CD4-positive, alpha-beta T cell (primary cell): ENCODE measurements at regions not wholly inside any gene's neighbourhood (a gene's known extent, or its start where the extent isn't known, plus 50 kb on each side); places are given as distances from the start of the nearest gene placed in this dataset.

ENCODE experiments used
- ATAC-seq: fragments of 200-7000 bp; cut with Tn5 transposase; one replicate; pipeline ENCODE4 v1.10.0; 2022; ENCODE audit warnings: mild to moderate bottlenecking; ENCODE audit not compliant: poor library complexity
- CTCF ChIA-PET: fragments of 350-600 bp; sonication (Branson Sonifier 250); formaldehyde crosslinking; loops from one replicate; lab custom pipeline; 2021; ENCODE audit warnings: antibody characterized with exemption, inconsistent platforms; lab: Charles Lee
- POLR2A ChIA-PET: fragments of 350-600 bp; sonication (Branson Sonifier 250); formaldehyde crosslinking; loops from one replicate; lab custom pipeline; 2021; ENCODE audit warnings: antibody characterized with exemption, inconsistent platforms; lab: Charles Lee
- DNase-seq, 14 experiments: peaks; one replicate each; pipeline ENCODE4 v3.0.0-alpha.2; 2013 to 2020; ENCODE audit warnings: mixed read lengths in 2 of 14
- H3K27ac ChIP-seq, 2 donors: one replicate each; pipeline versions ENCODE4 v1.5.1 to v1.7.0; 2013; ENCODE audit warnings: low read length in 2 of 2, low read depth in 1 of 2, mild to moderate bottlenecking in 1 of 2
- H3K27me3 ChIP-seq, 2 experiments: 1 replicate in 1 of 2; 2 replicates in 1 of 2; pipeline versions ENCODE4 v1.6.1 to v1.7.0; 2013; ENCODE audit warnings: low read length in 2 of 2, control low read depth in 1 of 2, mild to moderate bottlenecking in 1 of 2, moderate library complexity in 1 of 2; ENCODE audit not compliant: insufficient read depth in 2 of 2, control insufficient read depth in 1 of 2
- H3K36me3 ChIP-seq: one replicate; pipeline ENCODE4 v1.6.1; 2013; ENCODE audit warnings: low read length, control low read depth; ENCODE audit not compliant: insufficient read depth
- H3K4me1 ChIP-seq: one replicate; pipeline ENCODE4 v1.6.1; 2013; ENCODE audit warnings: low read length, control low read depth; ENCODE audit not compliant: insufficient read depth
- H3K4me3 ChIP-seq: one replicate; pipeline ENCODE4 v1.5.1; 2013; ENCODE audit warnings: mild to moderate bottlenecking, low read length, moderate library complexity
- H3K9me3 ChIP-seq, 2 experiments: 1 replicate in 1 of 2; 2 replicates in 1 of 2; pipeline versions ENCODE4 v1.6.1 to v1.7.0; 2013; ENCODE audit warnings: low read length in 2 of 2, mild to moderate bottlenecking in 2 of 2, control low read depth in 1 of 2, moderate library complexity in 1 of 2; ENCODE audit not compliant: control insufficient read depth in 1 of 2, insufficient read depth in 1 of 2
- H3K27ac Mint-ChIP-seq: one replicate; pipeline ENCODE4 v1.8.0; 2020; ENCODE audit warnings: mixed read lengths
- H3K27me3 Mint-ChIP-seq: one replicate; pipeline ENCODE4 v1.8.0; 2021; ENCODE audit warnings: mixed read lengths
- H3K36me3 Mint-ChIP-seq: one replicate; pipeline ENCODE4 v1.8.0; 2021; ENCODE audit warnings: low read depth, mixed read lengths
- H3K4me1 Mint-ChIP-seq: one replicate; pipeline ENCODE4 v1.8.0; 2021; ENCODE audit warnings: low read depth, mixed read lengths
- H3K4me3 Mint-ChIP-seq: one replicate; pipeline ENCODE4 v1.8.0; 2020; ENCODE audit warnings: mild to moderate bottlenecking, mixed read lengths
- H3K9me3 Mint-ChIP-seq: one replicate; pipeline ENCODE4 v1.8.0; 2020; ENCODE audit warnings: mixed read lengths
- intact Hi-C, 2 experiments: fragments of 100-400 bp; cut with DNase I in 1 of 2; cut with micrococcal nuclease in 1 of 2; formaldehyde crosslinking; loops; one replicate each; pipeline versions ENCODE4 v1.15.1 to v1.9.0; 2023 to 2025; cut with DNase I, micrococcal nuclease
- TF ChIP-seq, protein P1 (sequence below): fragments of 200-600 bp; IDR thresholded peaks from one replicate; pipeline ENCODE4 v1.8.0; 2022; ENCODE audit warnings: antibody characterized with exemption, mild to moderate bottlenecking

- TF ChIP-seq, protein P1, sequence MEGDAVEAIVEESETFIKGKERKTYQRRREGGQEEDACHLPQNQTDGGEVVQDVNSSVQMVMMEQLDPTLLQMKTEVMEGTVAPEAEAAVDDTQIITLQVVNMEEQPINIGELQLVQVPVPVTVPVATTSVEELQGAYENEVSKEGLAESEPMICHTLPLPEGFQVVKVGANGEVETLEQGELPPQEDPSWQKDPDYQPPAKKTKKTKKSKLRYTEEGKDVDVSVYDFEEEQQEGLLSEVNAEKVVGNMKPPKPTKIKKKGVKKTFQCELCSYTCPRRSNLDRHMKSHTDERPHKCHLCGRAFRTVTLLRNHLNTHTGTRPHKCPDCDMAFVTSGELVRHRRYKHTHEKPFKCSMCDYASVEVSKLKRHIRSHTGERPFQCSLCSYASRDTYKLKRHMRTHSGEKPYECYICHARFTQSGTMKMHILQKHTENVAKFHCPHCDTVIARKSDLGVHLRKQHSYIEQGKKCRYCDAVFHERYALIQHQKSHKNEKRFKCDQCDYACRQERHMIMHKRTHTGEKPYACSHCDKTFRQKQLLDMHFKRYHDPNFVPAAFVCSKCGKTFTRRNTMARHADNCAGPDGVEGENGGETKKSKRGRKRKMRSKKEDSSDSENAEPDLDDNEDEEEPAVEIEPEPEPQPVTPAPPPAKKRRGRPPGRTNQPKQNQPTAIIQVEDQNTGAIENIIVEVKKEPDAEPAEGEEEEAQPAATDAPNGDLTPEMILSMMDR, result no peak
- H3K27ac Mint-ChIP-seq, result no peak overlapping the region
- ChIA-PET POLR2A (no interaction called here), CTCF (no interaction called here)
- no peaks in the 10 kb centered on the region for H3K4me1 Mint-ChIP-seq
- no peaks in the 10 kb centered on the region for H3K36me3 Mint-ChIP-seq
- intact Hi-C loops, result no loop called here
- Histone ChIP-seq H3K27me3 (no peaks in the 10 kb centered on the region), H3K4me3 (no peak overlapping the region), H3K36me3 (no peaks in the 10 kb centered on the region), H3K27ac (no peak overlapping the region), H3K4me1 (no peaks in the 10 kb centered on the region), H3K9me3 (no peaks in the 10 kb centered on the region)
- ATAC-seq (no peak), DNase-seq (no peak)
- H3K9me3 Mint-ChIP-seq, result peaks cover 2% of the 10 kb centered on the region
- H3K27me3 Mint-ChIP-seq, result no peaks in the 10 kb centered on the region
- no peak overlapping the region for H3K4me3 Mint-ChIP-seq
These were observed 616.0 kb downstream of the ACTL7B start for GRCh38 chr9:108239696-108240321.

DNA sequence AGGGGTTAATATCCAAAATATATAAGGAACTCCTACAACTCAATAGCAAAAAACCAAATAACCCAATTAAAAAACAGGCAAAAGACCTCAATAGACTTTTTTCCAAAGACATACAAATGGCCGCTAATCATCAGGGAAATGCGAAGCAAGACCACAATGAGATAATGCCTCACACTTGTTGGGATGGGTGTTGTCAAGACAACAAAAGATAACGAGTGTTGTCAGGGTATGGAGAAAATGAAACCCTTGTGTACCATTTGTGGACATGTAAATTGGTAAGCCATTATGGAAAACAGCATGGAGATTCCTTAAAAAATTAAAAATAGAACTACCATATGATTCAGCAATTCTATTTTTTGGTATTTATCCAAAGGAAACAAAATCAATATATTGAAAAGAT lies 620.2 kb downstream of the ACTL7B start:
- ChIA-PET CTCF (no interaction called here), POLR2A (no interaction called here)
- ATAC-seq, result no peak
- no peaks in the 10 kb centered on the region for H3K27me3 ChIP-seq
- Mint-ChIP-seq H3K9me3 (peaks cover 10% of the 10 kb centered on the region), H3K36me3 (no peaks in the 10 kb centered on the region), H3K27ac (no peak overlapping the region), H3K4me3 (no peak overlapping the region), H3K4me1 (no peaks in the 10 kb centered on the region), H3K27me3 (no peaks in the 10 kb centered on the region)
- no peak for DNase-seq
- intact Hi-C loops, result no loop called here
- no peaks in the 10 kb centered on the region for H3K4me1 ChIP-seq
- TF ChIP-seq, protein P1, result no peak
- H3K9me3 ChIP-seq, result no peaks in the 10 kb centered on the region
- no peak overlapping the region for H3K27ac ChIP-seq
- H3K36me3 ChIP-seq, result no peaks in the 10 kb centered on the region
- H3K4me3 ChIP-seq, result no peak overlapping the region

DNA sequence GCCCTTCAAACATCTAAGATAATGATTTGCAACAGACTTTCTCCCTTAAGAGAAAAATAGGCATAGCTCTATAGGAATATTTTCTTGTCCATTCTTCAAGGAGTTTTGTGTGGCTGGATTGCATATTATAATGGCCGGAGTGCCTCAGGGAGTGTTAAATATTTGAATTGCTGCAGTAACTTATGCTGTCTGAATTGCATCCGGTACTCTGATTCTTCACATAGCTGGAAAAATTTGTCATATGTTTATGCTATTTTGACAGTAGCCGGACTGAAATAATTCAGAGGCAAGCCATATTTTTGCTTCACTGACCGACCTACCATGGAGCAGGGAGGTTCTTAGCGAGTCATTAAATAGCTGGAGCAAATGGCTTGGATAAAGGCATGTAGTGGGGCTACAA lies 621.0 kb downstream of the ACTL7B start:
- ChIA-PET CTCF (no interaction called here), POLR2A (no interaction called here)
- Mint-ChIP-seq H3K27ac (no peak overlapping the region), H3K36me3 (no peaks in the 10 kb centered on the region), H3K4me1 (no peaks in the 10 kb centered on the region), H3K4me3 (no peak overlapping the region), H3K9me3 (peaks cover 10% of the 10 kb centered on the region), H3K27me3 (no peaks in the 10 kb centered on the region)
- Histone ChIP-seq H3K4me1 (no peaks in the 10 kb centered on the region), H3K4me3 (no peak overlapping the region), H3K27me3 (no peaks in the 10 kb centered on the region), H3K27ac (no peak overlapping the region), H3K9me3 (no peaks in the 10 kb centered on the region), H3K36me3 (no peaks in the 10 kb centered on the region)
- DNase-seq (no peak), ATAC-seq (no peak)
- TF ChIP-seq, protein P1, result no peak
- intact Hi-C loops, result no loop called here
